CD4-positive, alpha-beta memory T cell (primary cell): ENCODE measurements at regions not wholly inside any gene's neighbourhood (a gene's known extent, or its start where the extent isn't known, plus 50 kb on each side); places are given as distances from the start of the nearest gene placed in this dataset.

ENCODE experiments used
- CTCF ChIA-PET: fragments of 350-600 bp; sonication (Branson Sonifier 250); formaldehyde crosslinking; loops from one replicate; lab custom pipeline; 2021; ENCODE audit warnings: inconsistent platforms; ENCODE audit not compliant: partially characterized antibody; lab: Charles Lee
- POLR2A ChIA-PET: fragments of 350-600 bp; sonication (Branson Sonifier 250); formaldehyde crosslinking; loops from one replicate; lab custom pipeline; 2021; ENCODE audit not compliant: partially characterized antibody; lab: Charles Lee
- DNase-seq, 5 donors: peaks; one replicate each; pipeline versions ENCODE4 v3.0.0 to v3.0.0-alpha.2; 2020 to 2022; ENCODE audit warnings: mixed read lengths in 1 of 5
- H3K27ac ChIP-seq: one replicate; pipeline ENCODE4 v1.7.0; 2013; ENCODE audit warnings: low read depth, low read length
- H3K27me3 ChIP-seq: 2 replicates; pipeline ENCODE4 v1.7.0; 2013; ENCODE audit warnings: mild to moderate bottlenecking, low read length, moderate library complexity; ENCODE audit not compliant: insufficient read depth
- H3K36me3 ChIP-seq: 2 replicates; pipeline ENCODE4 v1.7.0; 2013; ENCODE audit warnings: mild to moderate bottlenecking, low read length, moderate library complexity; ENCODE audit not compliant: insufficient read depth
- H3K4me1 ChIP-seq: 2 replicates; pipeline ENCODE4 v1.7.0; 2013; ENCODE audit warnings: mild to moderate bottlenecking, low read length, moderate library complexity; ENCODE audit not compliant: insufficient read depth
- H3K4me3 ChIP-seq, 2 donors: one replicate each; pipeline ENCODE4 v1.7.0; 2013; ENCODE audit warnings: low read length in 2 of 2, mild to moderate bottlenecking in 1 of 2
- H3K9me3 ChIP-seq, 2 donors: one replicate each; pipeline ENCODE4 v1.7.0; 2013; ENCODE audit warnings: low read length in 2 of 2, control low read depth in 1 of 2; ENCODE audit not compliant: control insufficient read depth in 1 of 2
- H3K27ac Mint-ChIP-seq, 7 donors: one replicate each; pipeline ENCODE4 v1.8.0; 2020 to 2021; ENCODE audit warnings: mixed read lengths in 7 of 7, mild to moderate bottlenecking in 6 of 7, inconsistent platforms in 3 of 7, moderate library complexity in 3 of 7
- H3K27me3 Mint-ChIP-seq, 2 donors: one replicate each; pipeline ENCODE4 v1.8.0; 2020 to 2021; ENCODE audit warnings: mixed read lengths in 2 of 2
- H3K36me3 Mint-ChIP-seq, 2 donors: one replicate each; pipeline ENCODE4 v1.8.0; 2020 to 2021; ENCODE audit warnings: mixed read lengths in 2 of 2, inconsistent platforms in 1 of 2, mild to moderate bottlenecking in 1 of 2
- H3K4me1 Mint-ChIP-seq, 4 donors: one replicate each; pipeline ENCODE4 v1.8.0; 2020 to 2021; ENCODE audit warnings: mixed read lengths in 4 of 4, mild to moderate bottlenecking in 1 of 4
- H3K4me3 Mint-ChIP-seq, 8 donors: one replicate each; pipeline ENCODE4 v1.8.0; 2020 to 2021; ENCODE audit warnings: mixed read lengths in 8 of 8, mild to moderate bottlenecking in 7 of 8, moderate library complexity in 6 of 8, inconsistent platforms in 3 of 8
- H3K9me3 Mint-ChIP-seq, 8 donors: one replicate each; pipeline ENCODE4 v1.8.0; 2020 to 2021; ENCODE audit warnings: mixed read lengths in 8 of 8, mild to moderate bottlenecking in 5 of 8, inconsistent platforms in 3 of 8, moderate library complexity in 1 of 8
- intact Hi-C: fragments of 100-400 bp; cut with micrococcal nuclease; formaldehyde crosslinking; loops from one replicate; pipeline ENCODE4 v1.15.1; 2023

DNA sequence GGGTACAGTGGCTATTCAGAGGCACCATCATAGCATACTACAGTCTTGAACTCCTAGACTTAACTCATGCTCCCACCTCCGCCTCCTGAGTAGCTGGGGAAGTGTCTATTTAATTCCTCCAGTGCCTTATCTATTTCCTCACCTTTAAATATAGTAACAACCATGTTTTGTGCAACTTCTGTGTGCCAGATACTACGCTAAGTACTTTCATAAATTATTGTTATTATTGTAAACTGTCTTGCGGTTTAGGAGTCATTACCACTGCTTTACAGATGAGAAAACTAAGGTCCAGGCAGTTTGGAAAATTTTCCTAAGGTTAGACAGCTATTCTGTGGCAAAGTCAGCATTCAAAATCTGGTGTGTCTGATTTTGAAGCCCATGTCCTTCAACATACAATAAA, 359.1 kb upstream of the XYLT1 start:
- no peaks in the 10 kb centered on the region for H3K36me3 ChIP-seq
- CTCF ChIA-PET = no interaction called here
- intact Hi-C loops = no loop called here
- H3K4me1 Mint-ChIP-seq = no peaks in the 10 kb centered on the region
- H3K27me3 ChIP-seq = no peaks in the 10 kb centered on the region
- H3K27me3 Mint-ChIP-seq = peaks cover under 1 to 6% of the 10 kb centered on the region in 2 donors
- no peak overlapping the region for H3K27ac Mint-ChIP-seq
- H3K4me3 ChIP-seq = no peak overlapping the region
- H3K27ac ChIP-seq = no peak overlapping the region
- DNase-seq = no peak
- no peak overlapping the region for H3K4me3 Mint-ChIP-seq
- POLR2A ChIA-PET = no interaction called here
- H3K9me3 ChIP-seq = no peaks in the 10 kb centered on the region
- no peaks in the 10 kb centered on the region for H3K36me3 Mint-ChIP-seq
- H3K4me1 ChIP-seq = no peaks in the 10 kb centered on the region
- no peaks in the 10 kb centered on the region for H3K9me3 Mint-ChIP-seq

DNA sequence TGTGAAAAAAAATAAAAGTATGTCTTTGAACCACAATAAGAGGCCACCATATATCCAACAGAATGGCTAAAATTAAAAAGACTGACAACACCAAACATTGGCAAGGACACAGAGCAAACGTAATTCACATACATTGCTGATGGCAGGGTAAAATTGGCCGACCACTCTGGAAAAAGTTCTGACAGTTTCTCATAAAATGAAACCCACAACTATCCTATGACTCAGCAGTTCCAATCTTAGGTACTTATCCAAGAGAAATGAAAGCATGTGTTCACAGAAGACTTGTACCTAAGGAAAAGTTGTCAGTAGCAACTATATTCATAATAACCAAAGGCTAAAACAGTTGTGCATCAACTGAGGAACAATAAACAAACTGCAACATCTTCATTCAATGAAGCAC, 357.3 kb upstream of the XYLT1 start:
- Mint-ChIP-seq H3K4me3 (no peak overlapping the region), H3K27ac (no peak overlapping the region), H3K27me3 (peaks cover 2 to 10% of the 10 kb centered on the region in 2 donors), H3K4me1 (no peaks in the 10 kb centered on the region), H3K36me3 (no peaks in the 10 kb centered on the region), H3K9me3 (no peaks in the 10 kb centered on the region)
- ChIA-PET CTCF (no interaction called here), POLR2A (no interaction called here)
- DNase-seq = no peak
- no peaks in the 10 kb centered on the region for H3K27me3 ChIP-seq
- no peaks in the 10 kb centered on the region for H3K4me1 ChIP-seq
- H3K4me3 ChIP-seq = no peak overlapping the region
- H3K27ac ChIP-seq = no peak overlapping the region
- H3K9me3 ChIP-seq = no peaks in the 10 kb centered on the region
- intact Hi-C loops = no loop called here
- no peaks in the 10 kb centered on the region for H3K36me3 ChIP-seq

DNA sequence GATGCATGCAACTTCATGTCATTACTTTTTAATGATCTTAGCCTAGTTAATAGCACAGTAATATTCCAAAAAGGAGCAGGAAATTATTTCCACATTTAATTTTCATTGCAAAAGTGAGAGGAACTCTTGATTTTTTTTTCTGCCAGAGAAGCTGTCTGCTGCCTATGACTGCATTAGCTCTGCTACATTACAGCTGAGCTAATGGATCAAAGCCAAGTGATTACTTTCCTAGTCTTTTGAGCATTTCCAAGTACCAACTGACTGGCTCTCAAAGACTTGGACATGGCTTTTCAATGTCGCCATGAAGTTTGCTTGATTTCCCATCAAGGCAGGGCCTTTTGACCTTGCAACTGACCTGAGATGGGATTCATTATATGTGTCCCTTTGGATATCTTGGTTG, 356.6 kb upstream of the XYLT1 start:
- no peaks in the 10 kb centered on the region for H3K4me1 ChIP-seq
- no peak for DNase-seq
- Mint-ChIP-seq H3K27me3 (peaks cover 4 to 10% of the 10 kb centered on the region in 2 donors), H3K36me3 (no peaks in the 10 kb centered on the region), H3K4me1 (no peaks in the 10 kb centered on the region), H3K9me3 (no peaks in the 10 kb centered on the region), H3K4me3 (no peak overlapping the region), H3K27ac (no peak overlapping the region)
- ChIA-PET CTCF (no interaction called here), POLR2A (interaction anchor here (0.7 kb wide), 1 partner anchor 179 kb away, joined by 3 read pairs; no protein-coding TSS in a partner anchor)
- H3K27me3 ChIP-seq = no peaks in the 10 kb centered on the region
- no peak overlapping the region for H3K27ac ChIP-seq
- H3K9me3 ChIP-seq = no peaks in the 10 kb centered on the region
- no peaks in the 10 kb centered on the region for H3K36me3 ChIP-seq
- intact Hi-C loops = no loop called here
- no peak overlapping the region for H3K4me3 ChIP-seq

DNA sequence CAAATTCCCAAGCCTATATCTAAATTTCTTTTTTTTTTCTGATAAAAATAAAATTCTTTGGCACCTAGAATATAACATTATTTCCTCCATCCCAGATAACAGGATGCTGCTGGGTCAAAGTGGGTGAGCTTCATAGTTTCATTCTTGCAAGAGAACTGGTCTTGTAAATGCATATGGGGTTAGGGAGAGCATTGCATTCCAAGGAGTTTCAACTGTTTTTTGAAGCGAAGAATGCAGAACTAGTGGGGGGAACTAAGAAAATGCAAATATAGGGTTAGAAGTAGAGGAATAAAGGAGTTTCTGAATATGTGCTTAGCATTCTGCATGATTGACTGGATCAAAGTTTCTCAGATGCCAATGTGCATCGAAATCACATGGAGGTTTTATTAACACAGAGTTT, 347.2 kb upstream of the XYLT1 start:
- peaks cover 6 to 20% (median 13%) of the 10 kb centered on the region in 8 donors for H3K9me3 Mint-ChIP-seq
- no peak overlapping the region for H3K27ac ChIP-seq
- no peaks in the 10 kb centered on the region for H3K4me1 Mint-ChIP-seq
- H3K27me3 ChIP-seq = no peaks in the 10 kb centered on the region
- H3K36me3 ChIP-seq = no peaks in the 10 kb centered on the region
- DNase-seq = no peak
- H3K9me3 ChIP-seq = no peaks in the 10 kb centered on the region
- H3K27me3 Mint-ChIP-seq = peaks cover 1 to 6% of the 10 kb centered on the region in 2 donors
- no peak overlapping the region for H3K27ac Mint-ChIP-seq
- intact Hi-C loops = no loop called here
- ChIA-PET CTCF (no interaction called here), POLR2A (no interaction called here)
- H3K4me3 Mint-ChIP-seq = no peak overlapping the region
- peaks cover 0 to 3% of the 10 kb centered on the region in 2 donors for H3K36me3 Mint-ChIP-seq
- no peaks in the 10 kb centered on the region for H3K4me1 ChIP-seq
- H3K4me3 ChIP-seq = no peak overlapping the region

DNA sequence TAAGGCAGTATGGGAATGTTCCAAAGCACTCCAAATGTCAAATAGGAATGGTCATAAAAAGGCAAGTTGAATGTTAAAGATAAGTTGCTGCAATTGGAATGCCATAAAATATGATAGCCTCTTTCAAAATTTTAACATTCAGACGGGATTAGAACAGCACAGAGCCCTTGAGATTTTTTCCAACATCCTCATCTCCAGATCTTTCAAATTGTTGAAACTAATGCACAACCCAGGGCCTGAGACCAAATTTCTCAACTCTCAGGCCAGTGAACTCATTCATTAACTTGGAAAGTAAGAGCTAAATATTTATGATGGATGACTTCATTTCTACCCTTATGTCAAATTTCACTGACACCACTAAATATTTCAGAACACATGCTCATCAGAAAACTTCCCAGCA, 346.5 kb upstream of the XYLT1 start:
- H3K4me1 ChIP-seq = no peaks in the 10 kb centered on the region
- H3K27ac ChIP-seq = no peak overlapping the region
- peaks cover 1 to 3% of the 10 kb centered on the region in 2 donors for H3K27me3 Mint-ChIP-seq
- no peaks in the 10 kb centered on the region for H3K4me1 Mint-ChIP-seq
- POLR2A ChIA-PET = no interaction called here
- H3K27me3 ChIP-seq = no peaks in the 10 kb centered on the region
- H3K4me3 Mint-ChIP-seq = no peak overlapping the region
- no peaks in the 10 kb centered on the region for H3K9me3 ChIP-seq
- intact Hi-C loops = no loop called here
- peaks cover 6 to 20% (median 13%) of the 10 kb centered on the region in 8 donors for H3K9me3 Mint-ChIP-seq
- CTCF ChIA-PET = no interaction called here
- no peak overlapping the region for H3K4me3 ChIP-seq
- DNase-seq = no peak
- no peaks in the 10 kb centered on the region for H3K36me3 ChIP-seq
- peaks cover 0 to 3% of the 10 kb centered on the region in 2 donors for H3K36me3 Mint-ChIP-seq
- H3K27ac Mint-ChIP-seq = no peak overlapping the region

DNA sequence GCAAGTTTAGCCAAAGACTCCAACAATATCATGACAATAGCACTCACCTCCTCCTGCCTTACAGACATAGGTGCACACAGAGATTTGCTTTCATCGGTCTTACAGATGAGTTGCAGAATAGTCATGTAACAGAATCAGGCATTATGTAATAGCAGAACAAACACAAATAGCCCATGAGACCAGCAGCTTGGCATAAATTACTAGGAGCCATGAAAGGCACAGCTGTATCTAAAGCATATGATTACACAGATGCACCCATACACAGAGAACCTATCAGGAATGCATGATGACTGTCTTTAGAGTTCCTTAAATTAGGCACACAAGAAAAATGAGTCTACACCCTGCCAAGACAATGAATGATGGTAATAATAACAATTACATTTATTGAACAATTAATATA, 342.0 kb upstream of the XYLT1 start:
- Mint-ChIP-seq H3K4me1 (no peaks in the 10 kb centered on the region), H3K27ac (no peak overlapping the region), H3K9me3 (peaks cover 6 to 20% (median 13%) of the 10 kb centered on the region in 8 donors), H3K27me3 (peaks cover 5 to 6% of the 10 kb centered on the region in 2 donors), H3K4me3 (no peak overlapping the region), H3K36me3 (peaks cover 0 to 3% of the 10 kb centered on the region in 2 donors)
- CTCF ChIA-PET = no interaction called here
- no peak for DNase-seq
- H3K9me3 ChIP-seq = no peaks in the 10 kb centered on the region
- no peaks in the 10 kb centered on the region for H3K27me3 ChIP-seq
- no peaks in the 10 kb centered on the region for H3K36me3 ChIP-seq
- no peak overlapping the region for H3K4me3 ChIP-seq
- intact Hi-C loops = no loop called here
- H3K4me1 ChIP-seq = no peaks in the 10 kb centered on the region
- POLR2A ChIA-PET = no interaction called here
- H3K27ac ChIP-seq = no peak overlapping the region

DNA sequence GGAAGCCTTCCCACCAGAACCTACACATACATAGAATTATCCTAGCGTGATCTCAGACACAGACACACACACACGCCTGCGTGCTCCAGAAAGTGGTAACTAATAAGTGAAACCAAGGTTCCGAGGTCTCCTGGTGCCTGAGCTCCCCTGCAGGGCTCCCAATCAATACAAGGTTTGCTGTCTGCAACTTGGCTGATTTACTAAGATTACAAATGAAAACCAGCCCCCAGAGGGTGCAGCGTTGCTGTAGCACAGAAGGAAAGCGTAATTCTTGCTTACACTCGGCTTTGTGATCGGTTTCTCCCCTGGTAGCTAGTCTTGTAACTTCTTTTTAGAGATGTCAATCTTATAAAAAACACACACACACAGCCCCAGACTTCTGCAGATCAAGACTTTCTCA, 334.1 kb upstream of the XYLT1 start:
- Mint-ChIP-seq H3K4me3 (no peak overlapping the region), H3K36me3 (no peaks in the 10 kb centered on the region), H3K9me3 (peaks cover 0 to 4% (median 0%) of the 10 kb centered on the region in 8 donors), H3K27me3 (peaks cover 8 to 9% of the 10 kb centered on the region in 2 donors), H3K4me1 (no peaks in the 10 kb centered on the region), H3K27ac (no peak overlapping the region)
- no peak overlapping the region for H3K27ac ChIP-seq
- intact Hi-C loops = no loop called here
- POLR2A ChIA-PET = no interaction called here
- DNase-seq = no peak
- no peaks in the 10 kb centered on the region for H3K27me3 ChIP-seq
- H3K36me3 ChIP-seq = no peaks in the 10 kb centered on the region
- CTCF ChIA-PET = no interaction called here
- H3K4me3 ChIP-seq = no peak overlapping the region
- H3K4me1 ChIP-seq = no peaks in the 10 kb centered on the region
- H3K9me3 ChIP-seq = no peaks in the 10 kb centered on the region
